Smooth muscle cell (in vitro differentiated cells): ENCODE measurements at regions not wholly inside any gene's neighbourhood (a gene's known extent, or its start where the extent isn't known, plus 50 kb on each side); places are given as distances from the start of the nearest gene placed in this dataset.

Source experiments
- DNase-seq: peaks from one replicate; lab custom pipeline; 2025; ENCODE audit not compliant: unreplicated experiment; lab: John Stamatoyannopoulos, UW
- H2AFZ ChIP-seq: fragments of 200-600 bp; sonication (generic); 2 replicates; pipeline ENCODE4 v1.6.0; 2016; ENCODE audit warnings: antibody characterized with exemption, low read depth, mild to moderate bottlenecking
- H3F3A ChIP-seq: fragments of 200-600 bp; sonication (generic); 2 replicates; pipeline ENCODE4 v1.6.0; 2017; ENCODE audit warnings: antibody characterized with exemption, low read depth
- H3K27ac ChIP-seq: fragments of 200-600 bp; sonication (generic); 2 replicates; pipeline ENCODE4 v1.5.1; 2016; ENCODE audit warnings: low read depth, mild to moderate bottlenecking
- H3K27me3 ChIP-seq: fragments of 200-600 bp; sonication (generic); 2 replicates; pipeline ENCODE4 v1.6.1; 2016; ENCODE audit warnings: low read depth, mild to moderate bottlenecking
- H3K36me3 ChIP-seq: fragments of 200-600 bp; sonication (generic); 2 replicates; pipeline ENCODE4 v1.5.1; 2016; ENCODE audit warnings: low read depth
- H3K4me1 ChIP-seq: fragments of 200-600 bp; sonication (generic); 2 replicates; pipeline ENCODE4 v1.5.1; 2016; ENCODE audit warnings: low read depth
- H3K4me2 ChIP-seq: fragments of 200-600 bp; sonication (generic); 2 replicates; pipeline ENCODE4 v1.6.0; 2016; ENCODE audit warnings: mild to moderate bottlenecking
- H3K4me3 ChIP-seq: fragments of 200-600 bp; sonication (generic); 2 replicates; pipeline ENCODE4 v1.5.1; 2016; ENCODE audit warnings: mild to moderate bottlenecking
- H3K79me2 ChIP-seq: fragments of 200-600 bp; sonication (generic); 2 replicates; pipeline ENCODE4 v1.6.0; 2016; ENCODE audit warnings: low read depth, mild to moderate bottlenecking
- H3K9ac ChIP-seq: fragments of 200-600 bp; sonication (generic); 2 replicates; pipeline ENCODE4 v1.6.0; 2016; ENCODE audit warnings: low read depth
- H3K9me3 ChIP-seq: fragments of 200-600 bp; sonication (generic); replicated peaks from 2 replicates; pipeline ENCODE4 v1.5.1; 2016; ENCODE audit warnings: low read depth
- H4K20me1 ChIP-seq: fragments of 200-600 bp; sonication (generic); 2 replicates; pipeline ENCODE4 v1.6.0; 2016; ENCODE audit warnings: low read depth
- WGBS: methylation state at CpG from one replicate; pipeline ENCODE4 v1.1.7; 2016; ENCODE audit warnings: low lambda C conversion rate; 5-methylcytosine and 5-hydroxymethylcytosine counted together
- TF ChIP-seq, protein P1 (sequence below): fragments of 200-600 bp; sonication (generic); IDR thresholded peaks from 2 replicates; pipeline ENCODE4 v1.5.1; 2017; ENCODE audit warnings: borderline replicate concordance, mild to moderate bottlenecking, antibody characterized with exemption; ENCODE audit not compliant: insufficient read depth, poor library complexity, severe bottlenecking

DNA sequence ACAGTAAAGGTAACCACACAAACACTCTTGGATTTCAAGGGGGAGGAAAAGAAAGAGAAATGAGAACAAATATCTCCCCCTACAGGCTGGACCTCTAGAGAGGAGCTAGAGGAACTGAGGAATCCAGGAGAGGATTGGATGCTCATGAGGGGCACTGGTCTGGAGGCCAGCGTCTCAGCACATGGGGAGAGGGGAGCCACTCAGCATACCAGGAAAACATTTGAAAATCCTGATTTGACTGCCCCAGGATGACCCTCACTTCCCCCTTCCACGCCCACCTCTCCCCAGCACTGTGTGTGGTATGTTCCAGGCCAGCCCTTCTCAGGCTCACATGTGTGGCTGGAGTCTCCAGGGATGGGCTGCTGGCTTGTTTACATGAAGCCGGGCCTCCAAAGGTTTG lies 396.8 kb upstream of the ID2 start:
- no peak overlapping the region for H3K4me3 ChIP-seq
- WGBS, result 82% methylated on average over 3 of the region's 3 CpGs
- no peaks in the 10 kb centered on the region for H3K9me3 ChIP-seq
- TF ChIP-seq, protein P1, sequence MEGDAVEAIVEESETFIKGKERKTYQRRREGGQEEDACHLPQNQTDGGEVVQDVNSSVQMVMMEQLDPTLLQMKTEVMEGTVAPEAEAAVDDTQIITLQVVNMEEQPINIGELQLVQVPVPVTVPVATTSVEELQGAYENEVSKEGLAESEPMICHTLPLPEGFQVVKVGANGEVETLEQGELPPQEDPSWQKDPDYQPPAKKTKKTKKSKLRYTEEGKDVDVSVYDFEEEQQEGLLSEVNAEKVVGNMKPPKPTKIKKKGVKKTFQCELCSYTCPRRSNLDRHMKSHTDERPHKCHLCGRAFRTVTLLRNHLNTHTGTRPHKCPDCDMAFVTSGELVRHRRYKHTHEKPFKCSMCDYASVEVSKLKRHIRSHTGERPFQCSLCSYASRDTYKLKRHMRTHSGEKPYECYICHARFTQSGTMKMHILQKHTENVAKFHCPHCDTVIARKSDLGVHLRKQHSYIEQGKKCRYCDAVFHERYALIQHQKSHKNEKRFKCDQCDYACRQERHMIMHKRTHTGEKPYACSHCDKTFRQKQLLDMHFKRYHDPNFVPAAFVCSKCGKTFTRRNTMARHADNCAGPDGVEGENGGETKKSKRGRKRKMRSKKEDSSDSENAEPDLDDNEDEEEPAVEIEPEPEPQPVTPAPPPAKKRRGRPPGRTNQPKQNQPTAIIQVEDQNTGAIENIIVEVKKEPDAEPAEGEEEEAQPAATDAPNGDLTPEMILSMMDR, result no peak
- no peak overlapping the region for H3K27ac ChIP-seq
- no peaks in the 10 kb centered on the region for H4K20me1 ChIP-seq
- no peaks in the 10 kb centered on the region for H3K36me3 ChIP-seq
- H3K79me2 ChIP-seq, result no peaks in the 10 kb centered on the region
- H3K27me3 ChIP-seq, result no peaks in the 10 kb centered on the region
- H3K4me1 ChIP-seq, result no peaks in the 10 kb centered on the region
- H3F3A ChIP-seq, result no peaks in the 10 kb centered on the region
- H3K4me2 ChIP-seq, result no peak overlapping the region
- H3K9ac ChIP-seq, result no peak overlapping the region
- no peak overlapping the region for H2AFZ ChIP-seq
- no peak for DNase-seq

DNA sequence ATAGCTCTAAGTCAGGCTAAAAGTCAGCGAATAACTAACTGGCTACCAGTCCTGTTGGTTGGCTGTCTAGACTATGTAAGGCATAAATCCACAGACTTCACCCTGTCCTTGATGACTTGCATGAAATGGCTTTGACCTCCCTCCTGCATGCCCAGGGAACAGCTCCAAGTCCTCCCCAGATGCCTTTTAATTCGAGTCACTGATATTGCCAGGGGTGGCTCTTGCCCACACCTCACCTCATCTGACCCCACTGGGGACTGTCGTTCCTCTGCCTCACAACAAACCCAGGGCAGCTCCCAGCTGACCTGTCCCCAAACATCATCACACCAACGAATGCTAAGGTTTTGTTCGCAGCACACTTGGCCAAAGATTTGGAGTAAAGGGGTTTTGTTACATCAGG lies 396.0 kb upstream of the ID2 start:
- no peak for DNase-seq

DNA sequence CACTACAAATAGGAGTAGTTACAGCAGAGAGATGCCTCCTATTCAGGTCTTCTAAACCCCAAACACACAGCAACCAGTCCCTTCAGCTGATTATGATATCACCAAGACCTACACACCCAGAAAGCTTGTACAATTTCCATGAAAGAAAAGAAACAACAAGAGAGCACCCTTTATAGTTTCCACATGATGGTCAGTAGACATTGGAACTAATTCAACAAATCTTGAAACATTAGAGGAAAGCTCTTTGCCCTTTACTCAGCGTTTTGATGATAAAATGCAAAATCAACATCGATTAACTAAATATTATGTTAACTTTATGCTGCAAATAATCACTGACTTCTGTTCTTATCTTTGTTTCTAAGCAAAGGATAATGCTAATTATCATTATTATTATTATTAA lies 393.6 kb upstream of the ID2 start:
- no peaks in the 10 kb centered on the region for H3F3A ChIP-seq
- no peak overlapping the region for H3K9ac ChIP-seq
- WGBS, result 92% methylated on average over 2 of the region's 2 CpGs
- H3K4me3 ChIP-seq, result no peak overlapping the region
- TF ChIP-seq, protein P1, result no peak
- no peak overlapping the region for H3K4me2 ChIP-seq
- H4K20me1 ChIP-seq, result no peaks in the 10 kb centered on the region
- H3K4me1 ChIP-seq, result no peaks in the 10 kb centered on the region
- no peaks in the 10 kb centered on the region for H3K79me2 ChIP-seq
- no peaks in the 10 kb centered on the region for H3K36me3 ChIP-seq
- no peak for DNase-seq
- H3K27me3 ChIP-seq, result no peaks in the 10 kb centered on the region
- no peaks in the 10 kb centered on the region for H3K9me3 ChIP-seq
- no peak overlapping the region for H2AFZ ChIP-seq
- H3K27ac ChIP-seq, result no peak overlapping the region

More for the DNA sequence above, 396.0 kb upstream of the ID2 start:
- Histone ChIP-seq H3F3A (no peaks in the 10 kb centered on the region), H4K20me1 (no peaks in the 10 kb centered on the region), H3K4me2 (no peak overlapping the region), H3K4me1 (no peaks in the 10 kb centered on the region), H2AFZ (no peak overlapping the region), H3K27me3 (no peaks in the 10 kb centered on the region), H3K9me3 (no peaks in the 10 kb centered on the region), H3K36me3 (no peaks in the 10 kb centered on the region), H3K27ac (no peak overlapping the region), H3K79me2 (no peaks in the 10 kb centered on the region), H3K4me3 (no peak overlapping the region), H3K9ac (no peak overlapping the region)
- TF ChIP-seq, protein P1, result no peak
- 96% methylated on average over 5 of the region's 5 CpGs for WGBS

DNA sequence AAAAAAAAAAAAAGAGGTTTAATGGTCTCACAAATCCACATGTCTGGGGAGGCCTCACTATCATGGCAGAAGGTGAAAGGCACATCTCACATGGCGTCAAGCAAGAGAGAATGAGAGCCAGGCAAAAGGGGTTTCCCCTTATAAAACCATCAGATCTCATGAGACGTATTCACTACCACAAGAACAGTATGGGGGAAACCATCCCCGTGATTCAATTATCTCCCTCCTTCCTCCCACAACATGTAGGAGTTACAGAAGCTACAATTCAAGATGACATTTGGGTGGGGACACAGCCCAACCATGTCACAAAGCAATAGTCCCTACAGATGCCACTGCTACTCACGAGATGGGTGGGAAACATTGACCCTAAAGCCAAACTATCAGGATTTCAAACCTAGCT lies 392.7 kb upstream of the ID2 start:
- Histone ChIP-seq H3K27ac (no peak overlapping the region), H3K9ac (no peak overlapping the region), H4K20me1 (no peaks in the 10 kb centered on the region), H3K36me3 (no peaks in the 10 kb centered on the region), H3F3A (no peaks in the 10 kb centered on the region), H3K4me3 (no peak overlapping the region), H3K79me2 (no peaks in the 10 kb centered on the region), H3K4me2 (no peak overlapping the region), H2AFZ (no peak overlapping the region), H3K9me3 (no peaks in the 10 kb centered on the region), H3K27me3 (no peaks in the 10 kb centered on the region), H3K4me1 (no peaks in the 10 kb centered on the region)
- DNase-seq, result no peak
- TF ChIP-seq, protein P1, result no peak
- 92% methylated on average over 4 of the region's 4 CpGs for WGBS
